H1 (cell line): ENCODE measurements at regions not wholly inside any gene's neighbourhood (a gene's known extent, or its start where the extent isn't known, plus 50 kb on each side); places are given as distances from the start of the nearest gene placed in this dataset.

Experiments used
- CTCF ChIA-PET: fragments of 300-600 bp; sonication (Branson Sonifier 250); formaldehyde crosslinking; loops from one replicate; lab custom pipeline; 2021; ENCODE audit not compliant: partially characterized antibody; lab: Charles Lee
- POLR2A ChIA-PET: fragments of 300-600 bp; sonication (Branson Sonifier 250); formaldehyde crosslinking; loops from one replicate; lab custom pipeline; 2021; ENCODE audit warnings: inconsistent platforms; ENCODE audit not compliant: partially characterized antibody; lab: Charles Lee
- DNase-seq, 2 experiments: peaks; one replicate each; pipeline versions ENCODE4 v3.0.0 to v3.0.0-alpha.2; 2010 to 2022; ENCODE audit warnings: low spot score in 2 of 2, low read depth in 1 of 2, mixed read lengths in 1 of 2
- FAIRE-seq: peaks from 2 replicates; lab custom pipeline; 2011; peaks lifted over from hg19 to GRCh38; lab: Jason Lieb, UNC
- H2AFZ ChIP-seq: 2 replicates; pipeline ENCODE4 v1.8.1; 2012; ENCODE audit warnings: low read length, inconsistent platforms
- H2AK5ac ChIP-seq: 2 replicates; pipeline ENCODE4 v1.6.1; 2013; ENCODE audit warnings: low read depth, low read length
- H2BK120ac ChIP-seq: replicated peaks from 2 replicates; pipeline ENCODE3; 2013; ENCODE audit warnings: low read depth, low read length, inconsistent platforms
- H2BK12ac ChIP-seq: 2 replicates; pipeline ENCODE4 v1.6.1; 2013; ENCODE audit warnings: low read depth, low read length
- H2BK15ac ChIP-seq: 2 replicates; pipeline ENCODE4 v1.6.1; 2013; ENCODE audit warnings: low read length
- H2BK20ac ChIP-seq: 2 replicates; pipeline ENCODE4 v1.6.1; 2013; ENCODE audit warnings: low read length
- H2BK5ac ChIP-seq: 2 replicates; pipeline ENCODE4 v1.6.1; 2013; ENCODE audit warnings: low read depth, low read length
- H3K14ac ChIP-seq: 2 replicates; pipeline ENCODE4 v1.6.1; 2013; ENCODE audit warnings: inconsistent platforms; ENCODE audit not compliant: insufficient read length
- H3K18ac ChIP-seq: 2 replicates; pipeline ENCODE4 v1.6.1; 2013; ENCODE audit warnings: low read length; ENCODE audit errors: extremely low read depth
- H3K23ac ChIP-seq: 2 replicates; pipeline ENCODE4 v1.6.1; 2013; ENCODE audit warnings: inconsistent platforms; ENCODE audit not compliant: insufficient read length
- H3K23me2 ChIP-seq: 2 replicates; pipeline ENCODE4 v1.6.1; 2013; ENCODE audit warnings: low read depth, low read length
- H3K27ac ChIP-seq: 2 replicates; pipeline ENCODE4 v1.6.1; 2011; ENCODE audit warnings: low read depth, low read length, inconsistent platforms
- H3K27me3 ChIP-seq, 4 experiments: replicated peaks in 1 of 4; 1 replicate in 1 of 4; 2 replicates in 3 of 4; pipeline versions ENCODE4 v1.6.1 to v1.8.1; 2011 to 2013; ENCODE audit warnings: low read length in 3 of 4, mild to moderate bottlenecking in 3 of 4, inconsistent platforms in 2 of 4, mixed read lengths in 2 of 4, moderate library complexity in 1 of 4; ENCODE audit not compliant: control insufficient read depth in 3 of 4, insufficient read depth in 3 of 4; ENCODE audit errors: extremely low read depth in 1 of 4
- H3K36me3 ChIP-seq, 4 experiments: 2 replicates each; pipeline versions ENCODE4 v1.6.1 to v1.8.1; 2011 to 2013; ENCODE audit warnings: mild to moderate bottlenecking in 4 of 4, low read length in 3 of 4, moderate library complexity in 2 of 4, control low read depth in 1 of 4, inconsistent platforms in 1 of 4; ENCODE audit not compliant: insufficient read depth in 4 of 4, control insufficient read depth in 2 of 4
- H3K4ac ChIP-seq: replicated peaks from 2 replicates; pipeline ENCODE3; 2013; ENCODE audit warnings: low read length, low read depth, mixed read lengths, inconsistent platforms; ENCODE audit not compliant: insufficient read length
- H3K4me1 ChIP-seq, 4 experiments: replicated peaks in 1 of 4; 1 replicate in 1 of 4; 2 replicates in 3 of 4; pipeline versions ENCODE4 v1.6.1 to v1.8.1; 2011 to 2013; ENCODE audit warnings: low read length in 3 of 4, inconsistent platforms in 2 of 4, mixed read lengths in 1 of 4; ENCODE audit not compliant: insufficient read depth in 4 of 4, control insufficient read depth in 3 of 4
- H3K4me2 ChIP-seq, 2 experiments: 2 replicates each; pipeline versions ENCODE4 v1.6.1 to v1.8.1; 2011 to 2013; ENCODE audit warnings: low read depth in 2 of 2, low read length in 2 of 2, control low read depth in 1 of 2, inconsistent platforms in 1 of 2, mild to moderate bottlenecking in 1 of 2; ENCODE audit not compliant: insufficient read depth in 1 of 2
- H3K4me3 ChIP-seq, 4 experiments: fragments of 200-600, 300-600 bp in 1 of 4; sonication (generic), shearing (Covaris generic), sonication (Bioruptor Twin) in 1 of 4; 2 replicates each; pipeline versions ENCODE4 v1.5.1 to v1.8.1; 2011 to 2016; ENCODE audit warnings: low read length in 4 of 4, low read depth in 3 of 4, control low read depth in 2 of 4, inconsistent platforms in 2 of 4, mild to moderate bottlenecking in 2 of 4, mixed read lengths in 1 of 4, moderate library complexity in 1 of 4; ENCODE audit not compliant: insufficient read depth in 2 of 4; ENCODE audit errors: extremely low read depth in 1 of 4
- H3K56ac ChIP-seq: replicated peaks from 2 replicates; pipeline ENCODE3; 2013; ENCODE audit warnings: low read depth, mild to moderate bottlenecking, mixed read lengths, low read length, inconsistent platforms; ENCODE audit not compliant: insufficient read length
- H3K79me1 ChIP-seq: 2 replicates; pipeline ENCODE4 v1.6.1; 2013; ENCODE audit warnings: low read depth, low read length, control low read depth
- H3K79me2 ChIP-seq, 2 experiments: 2 replicates each; pipeline versions ENCODE4 v1.6.1 to v1.8.1; 2012 to 2013; ENCODE audit warnings: low read length in 2 of 2, mild to moderate bottlenecking in 2 of 2, inconsistent platforms in 1 of 2; ENCODE audit not compliant: insufficient read depth in 2 of 2, control insufficient read depth in 1 of 2
- H3K9ac ChIP-seq, 4 experiments: replicated peaks in 1 of 4; 1 replicate in 1 of 4; 2 replicates in 3 of 4; pipeline versions ENCODE4 v1.6.1 to v1.8.1; 2011 to 2013; ENCODE audit warnings: low read depth in 3 of 4, low read length in 3 of 4, control low read depth in 2 of 4, mild to moderate bottlenecking in 2 of 4, moderate library complexity in 2 of 4, inconsistent platforms in 1 of 4; ENCODE audit errors: extremely low read depth in 1 of 4
- H3K9me3 ChIP-seq, 2 experiments: 2 replicates each; pipeline versions ENCODE4 v1.6.1 to v1.8.1; 2012 to 2013; ENCODE audit warnings: mild to moderate bottlenecking in 2 of 2, moderate library complexity in 2 of 2, control low read depth in 1 of 2, inconsistent platforms in 1 of 2, low read depth in 1 of 2, low read length in 1 of 2, mixed read lengths in 1 of 2; ENCODE audit not compliant: insufficient read depth in 2 of 2
- H4K20me1 ChIP-seq, 2 experiments: replicated peaks in 1 of 2; 2 replicates each; pipeline versions ENCODE3 to v1.8.1; 2011 to 2013; ENCODE audit warnings: inconsistent platforms in 2 of 2, low read length in 2 of 2, mild to moderate bottlenecking in 1 of 2; ENCODE audit not compliant: insufficient read depth in 2 of 2, control insufficient read depth in 1 of 2
- H4K5ac ChIP-seq: 2 replicates; pipeline ENCODE4 v1.6.1; 2013; ENCODE audit warnings: low read length, low read depth, mixed read lengths, inconsistent platforms; ENCODE audit not compliant: insufficient read length
- H4K8ac ChIP-seq: 2 replicates; pipeline ENCODE4 v1.8.0; 2013; ENCODE audit warnings: mild to moderate bottlenecking, moderate library complexity, low read length, inconsistent platforms; ENCODE audit not compliant: insufficient read depth; ENCODE audit errors: extremely low read depth
- H4K91ac ChIP-seq: replicated peaks from 2 replicates; pipeline ENCODE3; 2013; ENCODE audit warnings: low read length, mixed read lengths, inconsistent platforms; ENCODE audit not compliant: insufficient read length
- CBX8 ChIP-seq: fragments of 300-800, 300-1000 bp; sonication (generic); IDR thresholded peaks from 2 replicates; pipeline ENCODE4 v1.7.1; 2016; ENCODE audit warnings: low read depth, low read length, borderline replicate concordance
- GABPA ChIP-seq: IDR thresholded peaks from 2 replicates; pipeline ENCODE4 v1.6.1; 2011; ENCODE audit warnings: mild to moderate bottlenecking, low read length, moderate library complexity, borderline replicate concordance; ENCODE audit not compliant: insufficient read depth
- HDAC6 ChIP-seq: IDR thresholded peaks from one replicate; pipeline ENCODE4 v1.7.1; 2012; ENCODE audit warnings: low read depth, mild to moderate bottlenecking, inconsistent platforms, low read length, moderate library complexity
- NRF1 ChIP-seq: IDR thresholded peaks from 2 replicates; pipeline ENCODE4 v1.6.1; 2011; ENCODE audit warnings: mild to moderate bottlenecking, low read depth, low read length, improper control_type of control experiment
- POLR2A ChIP-seq, 2 experiments: IDR thresholded peaks; 1 replicate in 1 of 2; 2 replicates in 1 of 2; pipeline ENCODE4 v1.6.1; 2011; ENCODE audit warnings: low read depth in 2 of 2, low read length in 2 of 2, mild to moderate bottlenecking in 2 of 2; ENCODE audit errors: control extremely low read depth in 1 of 2
- POLR2AphosphoS5 ChIP-seq: IDR thresholded peaks from 2 replicates; pipeline ENCODE4 v1.6.1; 2011; ENCODE audit warnings: low read depth, low read length
- TEAD4 ChIP-seq: IDR thresholded peaks from 2 replicates; pipeline ENCODE4 v1.6.1; 2012; ENCODE audit warnings: low read depth, low read length, inconsistent platforms, mixed read lengths
- ZNF274 ChIP-seq: IDR thresholded peaks from 2 replicates; pipeline ENCODE4 v1.7.0; 2012; ENCODE audit warnings: low read length, borderline replicate concordance; ENCODE audit errors: extremely low read depth
- WGBS, 2 experiments: shearing (Covaris generic) in 1 of 2; methylation state at CpG; one replicate each; pipeline versions ENCODE4 v1.1.6 to v1.1.7; 2013 to 2015; ENCODE audit warnings: low lambda C conversion rate in 2 of 2, mixed read lengths in 2 of 2, inconsistent platforms in 1 of 2, low coverage in 1 of 2, missing lambda C conversion rate in 1 of 2; ENCODE audit not compliant: insufficient replicate concordance in 2 of 2, insufficient coverage in 1 of 2, insufficient read length in 1 of 2; ENCODE audit errors: extremely low coverage in 1 of 2, missing lambda C conversion rate in 1 of 2; 5-methylcytosine and 5-hydroxymethylcytosine counted together

DNA sequence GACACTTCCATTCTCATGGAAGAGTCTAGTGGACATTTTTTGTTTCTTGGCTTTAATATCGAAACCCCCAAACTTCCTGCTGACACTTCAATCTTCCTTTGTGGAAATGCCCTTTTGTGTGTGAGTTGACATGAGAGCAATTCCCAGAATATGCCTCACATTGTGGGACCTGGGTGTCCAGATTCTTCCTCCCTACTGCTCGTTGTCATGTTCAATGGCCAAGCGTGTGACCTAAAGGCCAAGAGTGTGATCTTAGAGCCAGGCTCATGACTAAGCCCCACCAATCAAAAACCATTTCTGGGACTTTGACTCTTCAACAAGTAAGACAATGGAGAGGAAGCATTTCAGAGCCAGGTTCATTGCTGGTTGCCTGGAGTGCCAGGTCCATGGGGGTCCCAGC, 52.5 kb upstream of the BMPER start:
- H3K27me3 ChIP-seq, result no peaks in the 10 kb centered on the region
- no peaks in the 10 kb centered on the region for H4K20me1 ChIP-seq
- no peak overlapping the region for H3K9ac ChIP-seq
- TF ChIP-seq POLR2A (IDR thresholded peaks at IDR 0.05; ENCODE audit: control extremely low read depth in 1 of 2, low read depth in 2 of 2, low read length in 2 of 2), result no peak
- TF ChIP-seq HDAC6, result no peak
- no peak for TF ChIP-seq NRF1
- no peak for TF ChIP-seq ZNF274
- no peak for TF ChIP-seq POLR2AphosphoS5
- TF ChIP-seq CBX8, result no peak
- no peak for TF ChIP-seq GABPA
- no peak for TF ChIP-seq TEAD4

More for the DNA sequence above, 52.5 kb upstream of the BMPER start:
- no peaks in the 10 kb centered on the region for H3K9me3 ChIP-seq
- no peak overlapping the region for H3K23ac ChIP-seq
- no peak overlapping the region for H4K8ac ChIP-seq
- H3K14ac ChIP-seq, result no peak overlapping the region
- H2BK15ac ChIP-seq, result no peak overlapping the region
- WGBS, 2 experiments, result 92% methylated on average over 3 of the region's 3 CpGs; no CpG with 5 or more reads in 1 of the 2 experiments
- no peak overlapping the region for H2BK5ac ChIP-seq
- DNase-seq (no peak), FAIRE-seq (no peak)
- no peak overlapping the region for H2AFZ ChIP-seq
- H3K18ac ChIP-seq, result no peak overlapping the region
- H3K4me1 ChIP-seq, result no peaks in the 10 kb centered on the region
- no peak overlapping the region for H3K4me3 ChIP-seq
- H2BK20ac ChIP-seq, result no peak overlapping the region
- H2BK120ac ChIP-seq, result no peak overlapping the region
- no peak overlapping the region for H2BK12ac ChIP-seq
- no peak overlapping the region for H4K5ac ChIP-seq
- H3K4me2 ChIP-seq, result no peak overlapping the region
- H4K91ac ChIP-seq, result no peak overlapping the region
- no peak overlapping the region for H3K56ac ChIP-seq
- no peak overlapping the region for H2AK5ac ChIP-seq
- H3K27ac ChIP-seq, result no peak overlapping the region
- no peaks in the 10 kb centered on the region for H3K79me1 ChIP-seq
- no peaks in the 10 kb centered on the region; a peak in 1 of 8 replicates for H3K36me3 ChIP-seq
- H3K4ac ChIP-seq, result no peak overlapping the region
- no peaks in the 10 kb centered on the region for H3K79me2 ChIP-seq
- no peaks in the 10 kb centered on the region for H3K23me2 ChIP-seq
- POLR2A ChIA-PET, result no interaction called here
- CTCF ChIA-PET, result interaction anchor here (0.6 kb wide), 1 partner anchor 95 kb away, joined by 3 read pairs; no protein-coding TSS in a partner anchor
